Fibroblast of villous mesenchyme (primary cell): ENCODE measurements at regions not wholly inside any gene's neighbourhood (a gene's known extent, or its start where the extent isn't known, plus 50 kb on each side); places are given as distances from the start of the nearest gene placed in this dataset.

Experiments used
- DNase-seq: peaks from one replicate; pipeline ENCODE4 v3.0.0-alpha.2; 2010; ENCODE audit warnings: low read depth
- H3K4me3 ChIP-seq: 2 replicates; pipeline ENCODE4 v1.5.1; 2011; ENCODE audit warnings: low read depth, mild to moderate bottlenecking, low read length
- TF ChIP-seq, protein P1 (sequence below): IDR thresholded peaks from 2 replicates; pipeline ENCODE4 v1.5.1; 2012; ENCODE audit warnings: low read depth, mild to moderate bottlenecking, low read length; ENCODE audit not compliant: insufficient read depth

GRCh38 chr9:92191801-92192200 is 76.6 kb upstream of the SPTLC1 start:
- DNase-seq: peak; percentile 18
- TF ChIP-seq, protein P1, sequence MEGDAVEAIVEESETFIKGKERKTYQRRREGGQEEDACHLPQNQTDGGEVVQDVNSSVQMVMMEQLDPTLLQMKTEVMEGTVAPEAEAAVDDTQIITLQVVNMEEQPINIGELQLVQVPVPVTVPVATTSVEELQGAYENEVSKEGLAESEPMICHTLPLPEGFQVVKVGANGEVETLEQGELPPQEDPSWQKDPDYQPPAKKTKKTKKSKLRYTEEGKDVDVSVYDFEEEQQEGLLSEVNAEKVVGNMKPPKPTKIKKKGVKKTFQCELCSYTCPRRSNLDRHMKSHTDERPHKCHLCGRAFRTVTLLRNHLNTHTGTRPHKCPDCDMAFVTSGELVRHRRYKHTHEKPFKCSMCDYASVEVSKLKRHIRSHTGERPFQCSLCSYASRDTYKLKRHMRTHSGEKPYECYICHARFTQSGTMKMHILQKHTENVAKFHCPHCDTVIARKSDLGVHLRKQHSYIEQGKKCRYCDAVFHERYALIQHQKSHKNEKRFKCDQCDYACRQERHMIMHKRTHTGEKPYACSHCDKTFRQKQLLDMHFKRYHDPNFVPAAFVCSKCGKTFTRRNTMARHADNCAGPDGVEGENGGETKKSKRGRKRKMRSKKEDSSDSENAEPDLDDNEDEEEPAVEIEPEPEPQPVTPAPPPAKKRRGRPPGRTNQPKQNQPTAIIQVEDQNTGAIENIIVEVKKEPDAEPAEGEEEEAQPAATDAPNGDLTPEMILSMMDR: no peak
- no peak overlapping the region for H3K4me3 ChIP-seq

GRCh38 chr9:92190536-92190790 is 75.2 kb upstream of the SPTLC1 start:
- no peak for DNase-seq
- no peak overlapping the region for H3K4me3 ChIP-seq
- TF ChIP-seq, protein P1: no peak

GRCh38 chr9:92189782-92190535 is 74.7 kb upstream of the SPTLC1 start:
- no peak for DNase-seq
- H3K4me3 ChIP-seq: no peak overlapping the region
- TF ChIP-seq, protein P1: no peak

DNA sequence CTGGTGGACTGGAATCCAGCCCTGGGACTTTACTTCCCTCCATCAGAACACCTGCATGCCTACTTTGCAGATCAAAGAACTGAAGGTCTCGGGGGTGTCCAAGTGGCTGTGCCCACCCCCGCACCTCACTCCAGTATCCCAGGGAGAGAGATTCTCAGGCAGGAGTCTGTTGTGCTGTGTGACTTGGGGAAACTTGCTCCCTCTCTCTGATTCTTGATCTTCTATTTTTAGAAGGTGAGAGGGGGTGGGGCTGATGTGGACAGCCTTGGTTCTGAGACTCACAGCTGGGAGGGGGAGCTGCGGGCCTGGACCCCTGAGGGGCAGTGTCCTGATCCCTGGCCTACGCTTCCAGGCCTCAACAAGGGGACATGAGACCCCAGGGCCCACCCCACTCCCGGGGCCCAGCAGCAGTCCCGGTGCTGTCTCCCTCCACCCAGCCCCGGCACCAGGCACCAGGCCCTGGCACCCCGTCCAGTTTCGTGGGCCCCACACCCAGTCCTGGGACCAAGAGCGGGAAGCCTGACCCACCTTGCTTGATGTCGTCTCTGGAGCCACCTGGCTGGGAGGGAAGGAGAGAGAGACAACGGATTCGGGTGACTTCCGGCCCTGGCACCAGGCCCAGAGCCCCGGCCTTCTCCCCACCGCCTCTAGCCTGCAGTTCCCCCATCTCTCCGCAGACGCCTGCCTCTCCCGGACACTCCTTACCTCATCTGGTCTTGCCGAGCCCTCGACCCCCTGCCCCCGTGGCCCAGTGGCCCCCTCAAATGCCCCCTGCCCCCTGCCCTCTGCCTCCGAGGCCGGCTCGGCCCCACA is 74.0 kb upstream of the SPTLC1 start:
- no peak overlapping the region for H3K4me3 ChIP-seq
- TF ChIP-seq, protein P1: no peak
- DNase-seq: no peak

GRCh38 chr9:92187989-92188714 is 72.9 kb upstream of the SPTLC1 start:
- TF ChIP-seq, protein P1: no peak
- DNase-seq: no peak
- H3K4me3 ChIP-seq: no peak overlapping the region

GRCh38 chr9:92187390-92187789 is 72.2 kb upstream of the SPTLC1 start:
- no peak for DNase-seq
- TF ChIP-seq, protein P1: no peak
- no peak overlapping the region for H3K4me3 ChIP-seq
